Fibroblast of pulmonary artery (primary cell): ENCODE measurements at regions not wholly inside any gene's neighbourhood (a gene's known extent, or its start where the extent isn't known, plus 50 kb on each side); places are given as distances from the start of the nearest gene placed in this dataset.

Experiments
- DNase-seq: peaks from one replicate; pipeline ENCODE4 v3.0.0-alpha.2; 2010; ENCODE audit warnings: low read depth
- H3K4me3 ChIP-seq: replicated peaks from 2 replicates; pipeline ENCODE4 v1.5.1; 2011; ENCODE audit warnings: low read depth, mild to moderate bottlenecking, control low read depth, low read length, moderate library complexity
- TF ChIP-seq, protein P1 (sequence below): IDR thresholded peaks from 2 replicates; pipeline ENCODE4 v1.5.1; 2011; ENCODE audit warnings: mild to moderate bottlenecking, control low read depth, low read length, inconsistent platforms; ENCODE audit errors: missing control alignments

DNA sequence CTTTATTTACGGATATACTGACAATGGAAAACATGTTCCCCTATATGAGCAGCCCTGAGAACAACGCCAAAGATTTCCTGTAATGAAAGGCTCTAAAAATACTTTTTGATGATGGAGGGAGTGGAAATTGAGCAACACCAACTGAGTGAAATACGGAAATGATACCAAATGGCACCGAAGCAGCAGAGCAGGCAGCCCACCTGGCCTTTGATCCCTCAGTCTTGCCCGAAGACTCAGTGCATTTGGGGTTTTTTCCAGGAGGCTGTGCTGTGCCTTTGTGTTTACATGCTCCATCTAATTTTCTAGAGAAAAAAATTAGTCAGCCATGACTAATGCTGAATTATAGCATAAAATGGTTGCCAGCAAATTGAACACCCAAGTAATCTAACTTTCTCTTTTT is 169.9 kb upstream of the RBPJ start:
- peak; percentile 39 for DNase-seq

DNA sequence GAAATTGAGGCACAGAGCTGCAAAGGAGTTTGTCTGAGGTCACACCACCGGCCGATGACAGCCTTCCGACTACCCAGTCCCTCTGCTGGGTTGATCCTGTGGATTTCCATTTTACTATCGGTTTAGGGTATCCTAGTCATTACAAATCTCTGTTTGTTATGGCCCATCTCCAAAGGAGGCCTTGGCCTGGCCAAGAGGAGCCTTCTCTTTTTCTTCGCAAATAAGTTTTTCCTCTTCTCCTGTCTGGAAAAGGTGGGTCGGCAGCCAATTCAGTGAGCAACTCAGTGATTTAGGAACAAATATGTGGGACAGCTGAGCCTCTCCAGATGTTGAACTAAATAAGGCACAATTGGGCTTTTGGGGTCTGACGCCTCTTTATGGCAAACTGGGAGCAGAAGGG is 169.2 kb upstream of the RBPJ start:
- peak; percentile 38 for DNase-seq
- TF ChIP-seq, protein P1, sequence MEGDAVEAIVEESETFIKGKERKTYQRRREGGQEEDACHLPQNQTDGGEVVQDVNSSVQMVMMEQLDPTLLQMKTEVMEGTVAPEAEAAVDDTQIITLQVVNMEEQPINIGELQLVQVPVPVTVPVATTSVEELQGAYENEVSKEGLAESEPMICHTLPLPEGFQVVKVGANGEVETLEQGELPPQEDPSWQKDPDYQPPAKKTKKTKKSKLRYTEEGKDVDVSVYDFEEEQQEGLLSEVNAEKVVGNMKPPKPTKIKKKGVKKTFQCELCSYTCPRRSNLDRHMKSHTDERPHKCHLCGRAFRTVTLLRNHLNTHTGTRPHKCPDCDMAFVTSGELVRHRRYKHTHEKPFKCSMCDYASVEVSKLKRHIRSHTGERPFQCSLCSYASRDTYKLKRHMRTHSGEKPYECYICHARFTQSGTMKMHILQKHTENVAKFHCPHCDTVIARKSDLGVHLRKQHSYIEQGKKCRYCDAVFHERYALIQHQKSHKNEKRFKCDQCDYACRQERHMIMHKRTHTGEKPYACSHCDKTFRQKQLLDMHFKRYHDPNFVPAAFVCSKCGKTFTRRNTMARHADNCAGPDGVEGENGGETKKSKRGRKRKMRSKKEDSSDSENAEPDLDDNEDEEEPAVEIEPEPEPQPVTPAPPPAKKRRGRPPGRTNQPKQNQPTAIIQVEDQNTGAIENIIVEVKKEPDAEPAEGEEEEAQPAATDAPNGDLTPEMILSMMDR = no peak
- no peak overlapping the region for H3K4me3 ChIP-seq

More for the DNA sequence above, 169.9 kb upstream of the RBPJ start:
- no peak overlapping the region for H3K4me3 ChIP-seq
- TF ChIP-seq, protein P1 = no peak

DNA sequence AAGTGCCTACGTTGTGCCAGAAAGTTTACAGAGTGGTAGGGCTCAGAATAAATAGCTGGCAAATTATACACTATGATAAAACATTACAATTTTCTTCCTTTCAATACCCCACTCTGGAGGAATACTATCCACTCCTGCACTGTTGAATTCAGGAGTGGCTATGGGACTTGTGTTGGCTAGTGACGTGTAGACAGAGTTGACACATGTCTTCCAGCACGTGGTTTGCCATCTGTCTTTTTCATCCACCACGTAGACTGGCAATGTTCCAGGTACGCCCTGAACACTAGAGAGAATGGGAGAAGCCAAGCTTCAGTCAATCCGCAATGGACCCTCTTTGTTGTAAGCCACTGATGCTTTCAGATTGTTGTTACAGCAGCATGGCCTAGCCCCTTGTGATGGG is 168.8 kb upstream of the RBPJ start:
- TF ChIP-seq, protein P1 = no peak
- DNase-seq = no peak
- H3K4me3 ChIP-seq = no peak overlapping the region

DNA sequence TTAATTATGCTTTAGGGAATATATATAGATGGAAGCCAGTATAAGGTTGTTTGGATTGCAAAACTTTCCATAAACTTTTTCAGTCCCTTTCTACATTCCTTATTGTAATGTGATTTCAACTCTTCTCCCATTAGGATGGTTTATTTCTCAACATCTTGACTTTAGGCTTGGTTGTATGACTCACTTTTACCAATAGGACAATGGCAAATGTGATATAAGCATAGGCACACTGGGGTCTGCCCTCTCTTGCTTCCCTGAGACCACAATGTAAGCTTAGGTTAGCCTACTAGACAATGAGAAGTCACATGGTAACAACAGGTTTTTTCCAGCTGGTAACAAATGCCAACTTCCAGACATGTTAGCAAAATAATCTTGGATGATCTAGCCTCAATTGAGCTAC is 163.3 kb upstream of the RBPJ start:
- peak; percentile 25 for DNase-seq
- TF ChIP-seq, protein P1 = no peak
- H3K4me3 ChIP-seq = no peak overlapping the region

DNA sequence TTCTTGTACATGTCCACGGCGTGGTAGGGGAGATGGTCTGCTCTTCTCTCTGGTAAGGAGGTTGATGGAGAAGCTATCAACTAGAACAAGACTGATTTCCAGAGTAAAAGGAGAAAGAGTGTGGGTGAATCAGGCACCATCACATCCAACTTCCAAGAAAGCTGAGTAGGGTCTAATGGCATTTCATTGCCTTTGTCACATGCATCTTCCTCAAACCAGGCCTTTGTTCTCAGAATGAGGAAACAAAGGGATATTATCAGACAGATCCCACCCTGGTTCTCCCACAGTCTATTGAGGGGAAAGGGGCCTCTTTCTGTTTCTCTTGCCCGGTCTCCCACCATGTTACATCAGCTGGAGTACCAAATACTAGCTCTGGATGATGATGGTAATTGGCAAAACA is 160.2 kb upstream of the RBPJ start:
- TF ChIP-seq, protein P1 = no peak
- no peak for DNase-seq
- H3K4me3 ChIP-seq = no peak overlapping the region

DNA sequence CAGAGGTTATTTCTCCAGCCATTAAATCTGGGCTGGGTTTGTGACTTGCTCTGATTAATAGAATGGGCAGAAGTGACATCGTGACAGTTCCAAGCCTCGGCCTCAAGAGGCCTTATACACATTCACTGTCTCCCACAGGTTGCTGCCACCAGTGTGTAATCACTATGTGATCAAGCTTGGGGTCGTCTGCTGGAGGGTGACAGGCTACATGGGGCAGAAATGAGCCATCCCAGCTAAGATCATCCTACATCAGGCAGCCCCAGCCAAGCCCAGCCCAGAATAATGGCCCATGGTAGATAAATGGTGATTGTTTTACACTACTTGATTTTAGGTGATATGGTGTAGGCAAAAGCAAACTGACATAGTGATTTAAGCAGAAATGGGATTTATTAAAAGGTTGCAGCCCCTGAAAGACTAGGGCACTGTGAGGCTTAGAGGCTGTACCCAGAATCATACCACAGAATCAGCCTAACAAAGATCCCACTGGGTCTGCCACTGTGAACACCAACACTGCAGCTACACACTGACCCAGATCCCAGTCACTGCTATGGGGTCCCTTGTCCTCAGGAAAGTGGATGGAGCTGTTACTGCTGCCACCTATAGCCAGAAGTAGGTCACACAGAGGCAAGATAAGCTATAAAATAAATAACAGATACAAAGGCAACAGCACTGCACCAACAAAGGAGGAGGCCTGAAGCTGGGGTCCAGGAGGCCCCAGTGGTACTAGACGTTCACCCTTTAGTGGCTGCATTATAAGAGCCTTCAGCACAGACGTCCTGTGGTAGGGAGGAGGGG is 159.6 kb upstream of the RBPJ start:
- H3K4me3 ChIP-seq = no peak overlapping the region
- TF ChIP-seq, protein P1 = peak; percentile 25
- no peak for DNase-seq

DNA sequence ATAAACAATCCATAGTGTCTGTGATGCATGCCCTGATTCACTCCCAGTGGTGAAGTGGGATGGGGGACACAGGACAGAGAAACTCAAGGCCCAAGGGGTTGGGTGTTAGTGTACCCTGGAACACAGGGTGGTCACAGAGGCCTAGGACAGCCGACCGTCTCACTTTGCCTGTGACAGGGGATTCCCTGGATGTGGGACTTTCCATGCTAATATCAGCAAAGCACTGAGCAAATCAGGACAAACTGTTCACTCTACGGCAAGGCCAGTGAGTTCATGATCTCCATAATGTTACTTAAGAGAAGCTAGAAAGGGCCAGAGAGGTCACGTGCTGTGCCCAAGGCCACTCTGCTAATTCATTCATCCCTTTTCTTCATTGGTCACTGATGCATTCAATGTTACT is 158.7 kb upstream of the RBPJ start:
- TF ChIP-seq, protein P1 = no peak
- DNase-seq = no peak
- H3K4me3 ChIP-seq = no peak overlapping the region
